B cell (primary cell): ENCODE measurements at regions not wholly inside any gene's neighbourhood (a gene's known extent, or its start where the extent isn't known, plus 50 kb on each side); places are given as distances from the start of the nearest gene placed in this dataset.

Source experiments
- ATAC-seq: fragments of 200-7000 bp; cut with Tn5 transposase; one replicate; pipeline ENCODE4 v1.10.0; 2021; ENCODE audit warnings: low read depth, mild to moderate bottlenecking, moderate number of reproducible peaks, moderate library complexity
- CTCF ChIA-PET: fragments of 350-600 bp; sonication (Branson Sonifier 250); formaldehyde crosslinking; loops from one replicate; lab custom pipeline; 2021; ENCODE audit warnings: antibody characterized with exemption, inconsistent platforms; lab: Charles Lee
- POLR2A ChIA-PET: fragments of 350-600 bp; sonication (Branson Sonifier 250); formaldehyde crosslinking; loops from one replicate; lab custom pipeline; 2021; ENCODE audit warnings: antibody characterized with exemption; lab: Charles Lee
- DNase-seq: peaks from one replicate; pipeline ENCODE4 v3.0.0; 2013
- H2AFZ ChIP-seq: 2 replicates; pipeline ENCODE4 v1.6.1; 2012; ENCODE audit warnings: mild to moderate bottlenecking, low read depth, low read length; ENCODE audit not compliant: insufficient read depth, poor library complexity, severe bottlenecking
- H3K27ac ChIP-seq, 2 donors: 1 replicate in 1 of 2; 2 replicates in 1 of 2; pipeline ENCODE4 v1.5.1; 2012 to 2013; ENCODE audit warnings: low read length in 2 of 2, mild to moderate bottlenecking in 2 of 2, moderate library complexity in 1 of 2
- H3K27me3 ChIP-seq, 4 experiments: fragments of 200-600 bp in 1 of 4; sonication (generic) in 1 of 4; replicated peaks in 1 of 4; 1 replicate in 2 of 4; 2 replicates in 2 of 4; pipeline versions ENCODE4 v1.6.1 to v1.7.0; 2013 to 2016; ENCODE audit warnings: low read length in 3 of 4, mild to moderate bottlenecking in 2 of 4, mixed read lengths in 1 of 4, moderate library complexity in 1 of 4; ENCODE audit not compliant: insufficient read depth in 4 of 4, control insufficient read depth in 3 of 4; ENCODE audit errors: control extremely low read depth in 1 of 4
- H3K36me3 ChIP-seq, 2 experiments: replicated peaks in 1 of 2; 1 replicate in 1 of 2; 2 replicates in 1 of 2; pipeline versions ENCODE4 v1.6.1 to v1.7.1; 2013; ENCODE audit warnings: low read length in 1 of 2; ENCODE audit not compliant: insufficient read depth in 2 of 2, control insufficient read depth in 1 of 2; ENCODE audit errors: control extremely low read depth in 1 of 2, extremely low read depth in 1 of 2
- H3K4me1 ChIP-seq, 2 donors: fragments of 200-600 bp in 1 of 2; sonication (generic) in 1 of 2; 1 replicate in 1 of 2; 2 replicates in 1 of 2; pipeline versions ENCODE4 v1.5.1 to v1.6.1; 2013 to 2017; ENCODE audit warnings: low read length in 2 of 2; ENCODE audit not compliant: control insufficient read depth in 2 of 2, insufficient read depth in 2 of 2
- H3K4me2 ChIP-seq: replicated peaks from 2 replicates; pipeline ENCODE3; 2012; ENCODE audit warnings: mild to moderate bottlenecking, low read depth, low read length; ENCODE audit not compliant: poor library complexity, severe bottlenecking
- H3K4me3 ChIP-seq, 5 experiments: fragments of 200-600 bp in 1 of 5; sonication (generic) in 1 of 5; 1 replicate in 3 of 5; 2 replicates in 2 of 5; pipeline versions ENCODE4 v1.5.1 to v1.7.0; 2011 to 2016; ENCODE audit warnings: low read length in 4 of 5, mild to moderate bottlenecking in 4 of 5, low read depth in 2 of 5, control low read depth in 1 of 5, moderate library complexity in 1 of 5; ENCODE audit not compliant: insufficient read depth in 1 of 5; ENCODE audit errors: control extremely low read depth in 1 of 5, extremely low read depth in 1 of 5
- H3K79me2 ChIP-seq: fragments of 200-600 bp; sonication (generic); one replicate; pipeline ENCODE4 v1.6.0; 2016; ENCODE audit warnings: low read length; ENCODE audit not compliant: control insufficient read depth, insufficient read depth
- H3K9ac ChIP-seq: fragments of 200-600 bp; sonication (generic); 2 replicates; pipeline ENCODE4 v1.6.1; 2017; ENCODE audit warnings: mild to moderate bottlenecking, low read length, moderate library complexity
- H3K9me3 ChIP-seq, 3 donors: one replicate each; pipeline versions ENCODE4 v1.6.1 to v1.7.1; 2013; ENCODE audit warnings: low read length in 2 of 3; ENCODE audit not compliant: control insufficient read depth in 2 of 3, insufficient read depth in 1 of 3; ENCODE audit errors: control extremely low read depth in 1 of 3
- H4K20me1 ChIP-seq: 2 replicates; pipeline ENCODE4 v1.6.0; 2012; ENCODE audit warnings: mild to moderate bottlenecking, low read length; ENCODE audit not compliant: insufficient read depth, control insufficient read depth, poor library complexity, severe bottlenecking
- H3K27ac Mint-ChIP-seq: one replicate; pipeline ENCODE4 v1.8.0; 2021; ENCODE audit warnings: mixed read lengths
- H3K27me3 Mint-ChIP-seq: one replicate; pipeline ENCODE4 v1.8.0; 2021; ENCODE audit warnings: mixed read lengths
- H3K4me1 Mint-ChIP-seq: one replicate; pipeline ENCODE4 v1.8.0; 2021; ENCODE audit warnings: mixed read lengths
- H3K4me3 Mint-ChIP-seq: one replicate; pipeline ENCODE4 v1.8.0; 2021; ENCODE audit warnings: mixed read lengths
- H3K9me3 Mint-ChIP-seq: one replicate; pipeline ENCODE4 v1.8.0; 2022; ENCODE audit warnings: mixed read lengths; ENCODE audit not compliant: insufficient read depth
- CTCF ChIP-seq: fragments of 200-600 bp; IDR thresholded peaks from one replicate; pipeline ENCODE4 v1.8.0; 2022; ENCODE audit warnings: antibody characterized with exemption, mild to moderate bottlenecking
- EZH2 ChIP-seq: IDR thresholded peaks from 2 replicates; pipeline ENCODE4 v1.6.1; 2012; ENCODE audit warnings: borderline replicate concordance, low read depth, mild to moderate bottlenecking, moderate library complexity, low read length; ENCODE audit not compliant: insufficient read depth, poor library complexity, severe bottlenecking
- WGBS: methylation state at CpG from one replicate; pipeline ENCODE4 v1.1.5; 2013; ENCODE audit warnings: missing lambda C conversion rate; ENCODE audit not compliant: insufficient coverage; 5-methylcytosine and 5-hydroxymethylcytosine counted together
- intact Hi-C: fragments of 100-400 bp; cut with micrococcal nuclease; formaldehyde crosslinking; loops from one replicate; pipeline ENCODE4 v1.10.0; 2022

DNA sequence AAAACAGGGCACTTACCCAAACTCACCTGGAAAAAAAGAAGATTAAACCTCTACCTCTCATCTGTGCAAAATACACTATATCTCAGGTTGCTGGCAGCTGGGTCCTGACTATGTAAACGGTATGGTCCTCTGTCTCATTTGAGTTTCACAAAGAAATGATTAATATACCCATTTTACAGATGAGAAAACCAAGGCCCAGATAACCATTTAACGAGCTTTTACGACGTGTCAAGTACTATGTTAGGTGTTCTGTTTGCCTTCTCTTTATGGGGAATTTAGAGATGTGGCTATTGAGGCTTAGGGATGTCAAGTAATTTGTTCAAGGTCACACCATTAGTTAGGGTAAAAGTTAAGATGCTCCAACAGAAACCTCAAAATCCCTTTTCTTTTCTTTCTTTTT lies 140.4 kb upstream of the USP24 start:
- Histone ChIP-seq H2AFZ (no peak overlapping the region), H3K4me1 (no peaks in the 10 kb centered on the region), H3K9me3 (no peaks in the 10 kb centered on the region), H3K4me3 (no peak overlapping the region), H3K9ac (no peak overlapping the region), H4K20me1 (no peaks in the 10 kb centered on the region), H3K4me2 (no peak overlapping the region), H3K27me3 (no peaks in the 10 kb centered on the region), H3K79me2 (no peaks in the 10 kb centered on the region), H3K27ac (no peak overlapping the region), H3K36me3 (no peaks in the 10 kb centered on the region)
- TF ChIP-seq CTCF = no peak
- no peak for TF ChIP-seq EZH2
- ChIA-PET POLR2A (no interaction called here), CTCF (interaction anchor here (0.7 kb wide), 1 partner anchor 28 kb away, joined by 3 read pairs; no protein-coding TSS in a partner anchor)
- no peak overlapping the region for H3K27ac Mint-ChIP-seq
- intact Hi-C loops = no loop called here
- no peak for DNase-seq
- H3K4me3 Mint-ChIP-seq = no peak overlapping the region
- H3K4me1 Mint-ChIP-seq = no peaks in the 10 kb centered on the region
- no peaks in the 10 kb centered on the region for H3K9me3 Mint-ChIP-seq
- no peak for ATAC-seq
- H3K27me3 Mint-ChIP-seq = peaks cover 41% of the 10 kb centered on the region
- 100% methylated on average over 1 of the region's 4 CpGs for WGBS

- TF ChIP-seq EZH2 = no peak
- no peak for TF ChIP-seq CTCF
- Mint-ChIP-seq H3K9me3 (no peaks in the 10 kb centered on the region), H3K4me3 (no peak overlapping the region), H3K27me3 (peaks cover 40% of the 10 kb centered on the region), H3K27ac (no peak overlapping the region), H3K4me1 (no peaks in the 10 kb centered on the region)
- WGBS = 88% methylated on average over 9 of the region's 10 CpGs
- H3K36me3 ChIP-seq = no peaks in the 10 kb centered on the region
- no peak overlapping the region for H2AFZ ChIP-seq
- no peaks in the 10 kb centered on the region for H4K20me1 ChIP-seq
- H3K9me3 ChIP-seq = no peaks in the 10 kb centered on the region
- H3K4me2 ChIP-seq = no peak overlapping the region
- no peaks in the 10 kb centered on the region for H3K4me1 ChIP-seq
- H3K4me3 ChIP-seq = no peak overlapping the region
- DNase-seq (no peak), ATAC-seq (no peak)
- no peaks in the 10 kb centered on the region for H3K27me3 ChIP-seq
- POLR2A ChIA-PET = no interaction called here
- CTCF ChIA-PET = no interaction called here
- H3K9ac ChIP-seq = no peak overlapping the region
- no peak overlapping the region for H3K27ac ChIP-seq
- no peaks in the 10 kb centered on the region for H3K79me2 ChIP-seq
- intact Hi-C loops = no loop called here
Measured at GRCh38 chr1:55353707-55354620, 138.8 kb upstream of the USP24 start.
